HG02840 (cell line): ENCODE measurements at regions not wholly inside any gene's neighbourhood (a gene's known extent, or its start where the extent isn't known, plus 50 kb on each side); places are given as distances from the start of the nearest gene placed in this dataset.

ENCODE experiments used
- ATAC-seq: cut with Tn5 transposase; IDR thresholded peaks from one replicate; pipeline ENCODE4 v1.9.1; 2021; ENCODE audit warnings: mild to moderate bottlenecking, moderate library complexity, moderate number of reproducible peaks; ENCODE audit not compliant: unreplicated experiment, low FRiP score

- ATAC-seq, result no peak
Observed at GRCh38 chr6:119922814-119923213, 573.3 kb upstream of the MAN1A1 start.

DNA sequence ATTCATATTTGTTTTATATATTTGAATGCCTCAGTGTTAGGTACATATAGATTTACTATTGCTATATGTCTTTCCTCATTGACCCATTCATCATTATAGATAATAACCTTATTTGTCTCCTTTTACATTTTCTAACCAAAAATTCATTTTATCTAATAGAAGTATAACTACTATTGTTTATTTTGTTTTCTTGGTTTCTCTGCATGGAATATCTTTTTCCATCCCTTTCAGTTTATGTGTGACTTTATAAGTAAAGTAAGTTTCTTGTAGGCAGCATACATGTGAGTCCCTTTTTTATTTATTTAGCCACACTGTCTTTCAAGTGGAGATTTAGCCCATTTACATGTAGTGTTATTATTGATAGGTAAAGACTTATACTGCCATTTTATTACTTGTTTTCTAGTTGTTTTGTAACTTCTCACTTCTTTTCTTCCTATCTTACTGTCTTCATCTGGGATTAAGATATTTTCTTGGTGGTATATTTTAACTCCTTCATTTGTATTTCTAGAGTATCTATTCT lies 572.0 kb upstream of the MAN1A1 start:
- no peak for ATAC-seq

DNA sequence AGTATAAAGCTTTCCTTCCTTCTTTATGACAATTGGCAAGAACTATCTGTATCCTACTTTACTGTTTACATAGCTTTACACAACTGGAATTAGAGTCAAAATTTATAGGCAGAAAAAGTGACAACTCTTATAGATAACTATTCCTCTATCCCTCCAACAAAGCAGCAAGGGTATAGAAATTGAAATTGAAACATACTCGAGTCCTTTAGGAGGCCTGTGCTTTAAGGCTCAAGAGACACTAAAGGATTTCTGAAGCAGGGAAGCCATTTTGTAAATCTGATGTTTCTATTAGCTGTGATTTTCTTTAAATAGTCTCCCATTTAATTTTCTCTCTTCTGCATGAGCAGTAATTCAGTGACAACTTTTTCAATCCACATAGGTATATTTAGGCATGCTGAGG lies 567.6 kb upstream of the MAN1A1 start:
- ATAC-seq, result no peak

GRCh38 chr6:119915971-119916370 lies 566.4 kb upstream of the MAN1A1 start:
- no peak for ATAC-seq

GRCh38 chr6:119908157-119908556 lies 558.6 kb upstream of the MAN1A1 start:
- no peak for ATAC-seq

DNA sequence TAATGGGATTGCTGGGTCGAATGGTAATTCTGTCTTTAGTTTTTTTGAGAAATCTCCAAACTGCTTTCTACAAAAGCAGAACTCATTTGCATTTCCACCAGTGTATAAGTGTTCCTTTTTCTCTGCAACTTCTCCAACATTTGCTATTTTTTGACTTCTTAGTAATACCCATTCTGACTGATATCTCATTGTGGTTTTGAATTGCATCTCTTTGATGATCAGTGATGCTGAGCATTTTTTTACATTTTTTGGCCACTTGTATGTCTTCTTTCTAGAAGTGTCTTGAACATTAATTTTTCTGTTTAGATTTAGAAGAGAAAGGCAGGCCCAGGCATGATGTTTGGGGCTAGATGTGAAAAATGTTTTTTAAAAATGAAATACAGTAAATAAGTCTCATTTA lies 553.1 kb upstream of the MAN1A1 start:
- ATAC-seq, result no peak

DNA sequence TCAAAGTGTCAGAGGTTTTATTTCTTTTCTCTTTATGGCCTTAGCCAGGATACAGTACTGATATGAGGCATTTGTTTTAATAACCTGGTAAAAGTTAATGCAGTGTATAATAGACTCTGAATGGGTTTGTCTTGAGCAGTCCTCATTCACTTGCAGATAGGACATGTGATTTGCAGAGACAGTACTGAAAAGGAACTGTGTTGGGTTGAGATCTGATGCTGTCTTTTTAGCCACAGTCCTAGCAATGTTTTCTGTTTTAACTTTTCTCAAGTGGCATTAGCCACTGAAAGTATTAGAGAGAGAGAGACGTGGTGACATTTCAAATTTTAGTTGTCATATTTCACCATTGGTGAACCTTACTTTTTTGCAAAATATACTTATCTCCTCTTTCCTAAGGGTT lies 547.2 kb upstream of the MAN1A1 start:
- ATAC-seq, result no peak

- no peak for ATAC-seq
Observed at GRCh38 chr6:119895626-119896025, 546.1 kb upstream of the MAN1A1 start.

GRCh38 chr6:119894811-119895210 lies 545.2 kb upstream of the MAN1A1 start:
- no peak for ATAC-seq

DNA sequence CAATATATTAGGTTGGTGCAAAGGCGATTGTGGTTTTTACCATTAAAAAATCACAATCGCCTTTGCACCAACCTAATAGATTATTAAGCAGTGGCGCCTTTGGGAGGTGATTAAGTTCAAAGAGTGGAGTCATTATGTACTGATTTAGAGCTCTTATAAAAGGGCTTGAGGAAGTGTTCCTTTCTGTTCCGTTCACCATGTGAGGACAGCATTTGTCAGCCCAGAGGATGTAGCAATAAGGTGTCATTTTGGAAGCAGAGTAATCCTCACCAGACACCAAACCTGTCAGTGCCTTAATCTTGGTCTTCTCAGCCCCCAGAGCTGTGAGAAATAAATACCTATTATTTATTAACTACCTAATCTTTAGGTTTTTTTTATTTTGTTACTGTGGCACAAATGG lies 542.1 kb upstream of the MAN1A1 start:
- no peak for ATAC-seq

GRCh38 chr6:119891206-119891605 lies 541.6 kb upstream of the MAN1A1 start:
- ATAC-seq, result no peak

- ATAC-seq, result no peak
Observed at GRCh38 chr6:119890470-119890869, 540.9 kb upstream of the MAN1A1 start.

- no peak for ATAC-seq
Observed at GRCh38 chr6:119887666-119888065, 538.1 kb upstream of the MAN1A1 start.

- no peak for ATAC-seq
Observed at GRCh38 chr6:119881416-119881815, 531.9 kb upstream of the MAN1A1 start.

GRCh38 chr6:119880840-119881239 lies 531.3 kb upstream of the MAN1A1 start:
- no peak for ATAC-seq

DNA sequence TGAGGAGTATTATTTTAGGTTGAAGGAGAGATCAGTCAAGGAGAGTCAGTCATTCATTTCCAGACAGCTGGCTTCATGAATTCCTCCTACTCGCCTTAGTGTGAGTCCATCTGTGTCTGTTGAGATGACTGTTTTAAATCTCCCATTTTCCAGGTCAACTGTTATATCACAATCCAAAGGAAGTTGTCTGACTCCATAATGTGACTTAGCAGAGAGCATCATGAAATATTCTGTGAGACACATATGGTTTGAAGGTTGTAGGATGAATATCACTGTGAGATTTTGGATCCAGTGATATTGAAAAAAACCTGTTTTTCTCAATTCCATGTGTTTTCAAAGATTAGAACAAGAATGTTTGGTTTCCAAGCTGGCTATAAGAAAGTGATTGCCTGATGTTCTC lies 530.2 kb upstream of the MAN1A1 start:
- ATAC-seq, result no peak

DNA sequence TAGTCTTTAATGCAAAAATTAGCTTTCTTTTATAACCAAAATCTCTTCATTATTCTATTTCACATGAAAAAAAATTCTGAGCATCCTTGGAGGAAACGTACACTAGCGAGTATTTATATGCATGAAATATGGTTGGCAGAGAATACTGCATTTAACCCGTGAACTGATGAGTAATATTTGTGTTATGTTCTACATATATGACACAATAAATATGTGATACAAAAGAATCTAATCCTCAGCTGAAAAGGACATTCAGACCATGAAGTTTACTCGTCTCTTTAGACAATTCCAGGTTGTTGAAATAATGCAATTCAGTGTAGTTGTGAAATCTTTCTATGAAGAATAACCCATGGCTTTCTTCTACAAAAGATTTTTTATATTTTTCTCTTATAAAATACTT lies 524.8 kb upstream of the MAN1A1 start:
- no peak for ATAC-seq

DNA sequence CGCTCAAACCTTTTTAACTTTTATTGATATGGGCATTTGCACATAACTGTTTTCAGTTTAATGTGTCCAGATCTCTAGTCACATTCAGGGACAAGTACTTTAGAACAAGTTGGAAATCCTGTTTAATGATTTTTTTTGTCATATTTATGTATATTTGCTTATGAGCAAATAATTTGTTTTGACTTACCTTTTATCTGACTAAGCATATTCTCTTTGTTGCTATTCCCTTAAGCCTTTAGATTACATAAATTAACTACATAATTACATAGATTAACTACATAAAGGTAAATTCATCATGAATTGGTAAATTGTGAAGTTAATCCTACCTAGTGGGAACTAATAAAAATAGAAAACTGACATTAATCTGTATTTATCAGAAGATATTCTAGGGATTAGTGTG lies 523.5 kb upstream of the MAN1A1 start:
- no peak for ATAC-seq

GRCh38 chr6:119871520-119871919 lies 522.0 kb upstream of the MAN1A1 start:
- ATAC-seq, result no peak

DNA sequence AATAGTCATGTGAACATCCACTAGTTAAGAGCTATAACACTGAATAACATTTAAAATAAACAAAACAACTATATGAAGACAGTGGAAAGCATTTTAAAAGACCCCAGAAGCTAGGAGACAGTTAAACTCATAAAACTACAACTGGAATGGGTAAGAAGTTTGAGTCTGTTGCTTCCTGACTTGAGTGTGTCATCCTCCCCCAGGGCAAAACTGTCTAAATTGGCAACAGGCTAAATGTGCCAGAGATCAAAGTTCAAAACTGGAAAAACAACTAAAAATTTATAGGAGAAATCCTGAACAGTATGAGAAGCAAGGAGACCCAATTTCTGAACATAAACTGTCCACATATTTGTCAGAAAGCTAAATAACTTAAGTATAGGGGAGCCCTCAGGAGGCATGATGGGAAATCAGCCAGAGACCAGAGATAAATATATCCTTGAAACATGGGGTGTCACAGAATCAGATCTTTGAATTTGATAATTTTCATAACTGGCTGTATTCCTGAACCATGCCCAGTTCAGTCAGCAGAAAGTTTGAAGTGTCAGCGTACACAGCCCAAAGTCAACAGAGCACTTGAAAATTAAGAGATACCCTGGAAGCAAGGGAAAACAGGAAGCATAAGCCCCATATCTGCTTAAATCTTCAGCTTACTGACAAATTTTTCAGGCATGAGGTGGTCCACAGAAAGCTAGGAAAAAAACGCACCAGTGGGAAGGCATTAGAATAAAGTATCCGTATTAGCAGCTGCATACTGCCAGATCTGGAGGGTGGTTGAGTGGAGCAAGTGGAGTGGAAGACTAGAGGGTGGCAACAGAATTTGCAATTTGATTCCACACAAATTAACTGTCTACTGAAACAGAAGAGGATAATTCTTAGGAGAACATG lies 516.1 kb upstream of the MAN1A1 start:
- ATAC-seq, result no peak

DNA sequence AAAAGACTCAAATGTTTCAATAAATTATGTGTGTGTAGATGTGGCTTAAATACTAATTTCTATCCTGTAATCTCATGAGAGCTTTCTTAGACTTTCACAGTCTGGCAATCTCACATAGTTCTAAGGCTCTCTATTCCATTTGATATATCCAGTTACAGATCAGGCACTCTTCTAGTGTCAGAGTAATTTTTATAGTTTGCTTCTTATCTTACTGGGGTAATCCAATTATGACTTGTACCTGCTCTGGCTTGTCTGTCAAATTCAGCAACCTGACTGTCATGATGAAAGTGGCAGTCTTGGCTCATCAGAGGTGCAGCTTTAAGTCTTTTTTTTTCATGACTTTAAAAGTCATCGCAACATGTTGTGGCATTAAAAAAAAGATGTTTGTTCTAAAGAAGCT lies 513.2 kb upstream of the MAN1A1 start:
- no peak for ATAC-seq

GRCh38 chr6:119858901-119859300 lies 509.3 kb upstream of the MAN1A1 start:
- no peak for ATAC-seq
